ENCODE measurements at regions not wholly inside any gene's neighbourhood (a gene's known extent, or its start where the extent isn't known, plus 50 kb on each side); places are given as distances from the start of the nearest gene placed in this dataset.

GRCh38 chr4:32342054-32342453 is 1621.9 kb downstream of the PCDH7 start:
- CTCF ChIA-PET, result no interaction called here
- POLR2A ChIA-PET, result no interaction called here
- no peaks in the 10 kb centered on the region for H3K36me3 ChIP-seq (ENCODE audit: control insufficient read depth in 1 of 2, insufficient read depth in 2 of 2, low read length in 2 of 2)
- RAD21 ChIA-PET (ENCODE audit: low non-redundant PET in 1 of 2, low total read pairs in 2 of 2, uncharacterized antibody in 2 of 2, unreplicated experiment in 2 of 2), result no interaction called here
- ATAC-seq, result no peak
- 0 out of 2 replicates have a peak, but pooled peaks cover 5% of the 10 kb centered on the region for H3K9me2 ChIP-seq (ENCODE audit: insufficient read depth)
- H4K20me1 ChIP-seq (ENCODE audit: insufficient read depth), result no peaks in the 10 kb centered on the region
- no peak overlapping the region for H3K9ac ChIP-seq (ENCODE audit: low read length)
- H3K79me2 ChIP-seq (ENCODE audit: insufficient read depth, low read length), result no peaks in the 10 kb centered on the region
- intact Hi-C loops (cut with micrococcal nuclease), result no loop called here
- no peaks in the 10 kb centered on the region for H3K4me1 ChIP-seq (ENCODE audit: control insufficient read depth in 1 of 2, insufficient read depth in 2 of 2, low read length in 2 of 2)
- H3K27me3 ChIP-seq (ENCODE audit: insufficient read depth, low read length), result no peaks in the 10 kb centered on the region
- TF ChIP-seq EZH2phosphoT487 (IDR thresholded peaks at IDR 0.05; ENCODE audit: borderline replicate concordance) (no peak), ATF3 (IDR thresholded peaks at IDR 0.05) (no peak), CBX3 (IDR thresholded peaks at IDR 0.05; ENCODE audit: low read depth) (no peak), CEBPB (IDR thresholded peaks at IDR 0.05; ENCODE audit: low read depth) (no peak), ELF1 (IDR thresholded peaks at IDR 0.05; ENCODE audit: borderline replicate concordance, low read depth) (no peak), POLR2AphosphoS5 (IDR thresholded peaks at IDR 0.05; ENCODE audit: low read depth, low read length) (no peak), YY1 (IDR thresholded peaks at IDR 0.05; ENCODE audit: extremely low read depth, insufficient replicate concordance, low read depth, low read length) (no peak), SP1 (IDR thresholded peaks at IDR 0.05; ENCODE audit: low read depth) (no peak), ZNF274 (IDR thresholded peaks at IDR 0.05; ENCODE audit: low read depth, low read length) (no peak), ZFX (IDR thresholded peaks at IDR 0.05) (no peak)
- TF ChIP-seq, protein P1, sequence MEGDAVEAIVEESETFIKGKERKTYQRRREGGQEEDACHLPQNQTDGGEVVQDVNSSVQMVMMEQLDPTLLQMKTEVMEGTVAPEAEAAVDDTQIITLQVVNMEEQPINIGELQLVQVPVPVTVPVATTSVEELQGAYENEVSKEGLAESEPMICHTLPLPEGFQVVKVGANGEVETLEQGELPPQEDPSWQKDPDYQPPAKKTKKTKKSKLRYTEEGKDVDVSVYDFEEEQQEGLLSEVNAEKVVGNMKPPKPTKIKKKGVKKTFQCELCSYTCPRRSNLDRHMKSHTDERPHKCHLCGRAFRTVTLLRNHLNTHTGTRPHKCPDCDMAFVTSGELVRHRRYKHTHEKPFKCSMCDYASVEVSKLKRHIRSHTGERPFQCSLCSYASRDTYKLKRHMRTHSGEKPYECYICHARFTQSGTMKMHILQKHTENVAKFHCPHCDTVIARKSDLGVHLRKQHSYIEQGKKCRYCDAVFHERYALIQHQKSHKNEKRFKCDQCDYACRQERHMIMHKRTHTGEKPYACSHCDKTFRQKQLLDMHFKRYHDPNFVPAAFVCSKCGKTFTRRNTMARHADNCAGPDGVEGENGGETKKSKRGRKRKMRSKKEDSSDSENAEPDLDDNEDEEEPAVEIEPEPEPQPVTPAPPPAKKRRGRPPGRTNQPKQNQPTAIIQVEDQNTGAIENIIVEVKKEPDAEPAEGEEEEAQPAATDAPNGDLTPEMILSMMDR (IDR thresholded peaks at IDR 0.05 in 2 of 3, conservative IDR thresholded peaks at IDR 0.05 in 1 of 3; ENCODE audit: borderline replicate concordance in 1 of 3, insufficient read depth in 1 of 3, low read depth in 2 of 3, low read length in 2 of 3), result no peak
- no peaks in the 10 kb centered on the region for H3K9me3 ChIP-seq (ENCODE audit: control insufficient read depth in 1 of 2, insufficient read depth in 1 of 2, low read depth in 1 of 2, low read length in 2 of 2)
- H3K27ac ChIP-seq (ENCODE audit: low read depth, low read length), result no peak overlapping the region
- H2AFZ ChIP-seq (ENCODE audit: low read depth, low read length, poor library complexity, severe bottlenecking), result no peak overlapping the region
- BruUV-seq (replicated peaks), result no TSS peak
- no peak for DNase-seq (ENCODE audit: low read depth, low spot score)
- no peak overlapping the region for H3K4me2 ChIP-seq (ENCODE audit: low read length)
- H3K4me3 ChIP-seq (replicated peaks in 1 of 2; ENCODE audit: low read depth in 1 of 2, low read length in 2 of 2), result no peak overlapping the region

All from HCT116 (cell line).